ENCODE measurements at regions not wholly inside any gene's neighbourhood (a gene's known extent, or its start where the extent isn't known, plus 50 kb on each side); places are given as distances from the start of the nearest gene placed in this dataset.

DNA sequence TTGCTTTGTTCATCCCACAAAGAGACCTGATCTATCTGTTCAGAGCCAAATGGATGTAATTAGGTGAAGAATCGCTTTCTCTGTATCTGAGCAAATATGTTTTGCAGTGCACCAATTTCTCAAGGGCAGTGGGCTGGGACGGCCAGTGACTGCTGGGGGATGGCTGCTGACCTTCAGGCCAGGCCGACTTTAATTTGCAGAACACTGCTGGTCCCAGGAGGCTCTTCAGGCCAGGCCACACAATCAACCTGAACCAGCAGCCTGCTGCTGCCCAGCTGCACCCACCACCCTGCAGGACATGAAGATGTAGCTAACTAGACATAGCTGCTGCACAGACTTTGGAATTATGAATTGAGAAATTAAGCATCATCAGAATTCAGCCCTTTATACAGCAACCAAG, 194.4 kb upstream of the ONECUT1 start:
- DNase-seq (ENCODE audit: low spot score) = no peak
- in situ Hi-C loops (cut with MboI; ENCODE audit: low sequenced_read_pairs, unreplicated experiment) = no loop called here
- TF ChIP-seq, protein P1, sequence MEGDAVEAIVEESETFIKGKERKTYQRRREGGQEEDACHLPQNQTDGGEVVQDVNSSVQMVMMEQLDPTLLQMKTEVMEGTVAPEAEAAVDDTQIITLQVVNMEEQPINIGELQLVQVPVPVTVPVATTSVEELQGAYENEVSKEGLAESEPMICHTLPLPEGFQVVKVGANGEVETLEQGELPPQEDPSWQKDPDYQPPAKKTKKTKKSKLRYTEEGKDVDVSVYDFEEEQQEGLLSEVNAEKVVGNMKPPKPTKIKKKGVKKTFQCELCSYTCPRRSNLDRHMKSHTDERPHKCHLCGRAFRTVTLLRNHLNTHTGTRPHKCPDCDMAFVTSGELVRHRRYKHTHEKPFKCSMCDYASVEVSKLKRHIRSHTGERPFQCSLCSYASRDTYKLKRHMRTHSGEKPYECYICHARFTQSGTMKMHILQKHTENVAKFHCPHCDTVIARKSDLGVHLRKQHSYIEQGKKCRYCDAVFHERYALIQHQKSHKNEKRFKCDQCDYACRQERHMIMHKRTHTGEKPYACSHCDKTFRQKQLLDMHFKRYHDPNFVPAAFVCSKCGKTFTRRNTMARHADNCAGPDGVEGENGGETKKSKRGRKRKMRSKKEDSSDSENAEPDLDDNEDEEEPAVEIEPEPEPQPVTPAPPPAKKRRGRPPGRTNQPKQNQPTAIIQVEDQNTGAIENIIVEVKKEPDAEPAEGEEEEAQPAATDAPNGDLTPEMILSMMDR (IDR thresholded peaks at IDR 0.05; ENCODE audit: borderline replicate concordance, control extremely low read depth, extremely low read depth, insufficient read depth, missing control alignments) = no peak

DNA sequence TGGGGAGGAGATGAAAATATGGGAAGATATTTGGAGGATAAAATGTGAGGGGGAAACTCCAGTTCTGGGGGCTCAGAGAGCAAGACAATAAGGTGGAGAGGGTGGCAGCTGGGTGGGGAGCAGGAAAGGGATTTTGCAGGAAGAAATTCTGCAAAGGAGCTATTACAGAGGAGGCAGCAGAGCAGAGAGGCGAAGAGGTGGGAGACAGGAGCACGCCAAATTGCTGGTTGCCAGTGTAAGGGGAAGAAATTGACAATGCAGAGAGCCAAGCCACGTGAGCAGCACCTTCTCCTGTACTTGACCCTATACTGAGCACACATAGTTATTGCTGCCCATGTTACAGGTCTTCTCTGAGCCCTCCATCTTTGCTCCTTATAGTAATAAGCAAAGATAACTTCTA, 190.3 kb upstream of the ONECUT1 start:
- no peak for DNase-seq (ENCODE audit: low spot score)
- in situ Hi-C loops (cut with MboI; ENCODE audit: low sequenced_read_pairs, unreplicated experiment) = no loop called here
- TF ChIP-seq, protein P1 (IDR thresholded peaks at IDR 0.05; ENCODE audit: borderline replicate concordance, control extremely low read depth, extremely low read depth, insufficient read depth, missing control alignments) = no peak

DNA sequence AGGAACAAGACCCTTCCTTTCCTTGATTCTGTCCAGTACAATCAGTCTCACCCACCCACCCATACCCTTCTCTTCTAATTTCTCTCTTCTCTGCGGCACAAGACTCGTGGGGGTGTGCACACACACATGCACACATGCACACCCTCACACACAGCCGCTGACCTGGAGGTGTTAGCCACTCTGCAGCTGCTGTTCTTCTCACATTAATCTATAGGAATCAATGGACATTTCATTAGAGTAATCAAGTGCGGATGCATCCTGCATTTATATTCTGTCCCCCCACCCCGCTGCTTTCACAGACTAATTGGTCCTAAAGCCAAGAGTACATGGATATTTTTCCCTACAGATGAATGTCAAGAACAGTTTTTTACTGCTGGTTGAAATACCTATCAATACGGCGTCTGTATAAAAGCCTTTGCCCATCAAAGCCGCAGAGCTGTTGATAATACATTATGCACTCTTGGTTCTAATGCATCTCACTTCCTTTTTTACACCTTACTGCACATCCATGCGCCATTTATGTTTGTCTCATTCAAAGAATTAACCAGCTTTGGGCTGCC, 186.5 kb upstream of the ONECUT1 start:
- TF ChIP-seq, protein P1 (IDR thresholded peaks at IDR 0.05; ENCODE audit: borderline replicate concordance, control extremely low read depth, extremely low read depth, insufficient read depth, missing control alignments) = no peak
- in situ Hi-C loops (cut with MboI; ENCODE audit: low sequenced_read_pairs, unreplicated experiment) = no loop called here
- no peak for DNase-seq (ENCODE audit: low spot score)

DNA sequence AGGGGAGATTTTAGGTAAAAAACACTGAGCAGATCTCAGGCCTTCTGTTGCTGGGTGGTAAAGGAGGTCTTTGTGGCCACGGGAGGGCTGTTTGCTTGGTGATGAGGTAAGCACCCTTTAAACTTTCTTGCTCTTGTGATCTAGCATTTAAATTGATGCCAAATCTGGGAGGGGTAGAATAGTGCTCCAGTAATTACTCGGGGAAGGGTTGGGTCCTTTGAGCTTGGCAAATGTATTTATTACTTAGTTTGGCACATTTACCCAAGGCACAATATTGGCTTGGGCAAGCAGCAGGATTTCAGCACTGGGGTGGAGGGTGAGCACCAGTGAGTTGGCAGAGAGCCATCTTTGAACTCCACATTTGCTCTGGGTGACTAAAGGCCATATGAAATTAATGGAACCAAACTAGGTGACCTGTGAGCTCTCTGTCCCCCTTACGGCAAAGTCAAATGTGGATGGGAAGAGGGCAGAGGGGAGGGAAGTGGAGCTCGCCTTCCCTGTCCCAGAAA, 185.9 kb upstream of the ONECUT1 start:
- TF ChIP-seq, protein P1 (IDR thresholded peaks at IDR 0.05; ENCODE audit: borderline replicate concordance, control extremely low read depth, extremely low read depth, insufficient read depth, missing control alignments) = no peak

DNA sequence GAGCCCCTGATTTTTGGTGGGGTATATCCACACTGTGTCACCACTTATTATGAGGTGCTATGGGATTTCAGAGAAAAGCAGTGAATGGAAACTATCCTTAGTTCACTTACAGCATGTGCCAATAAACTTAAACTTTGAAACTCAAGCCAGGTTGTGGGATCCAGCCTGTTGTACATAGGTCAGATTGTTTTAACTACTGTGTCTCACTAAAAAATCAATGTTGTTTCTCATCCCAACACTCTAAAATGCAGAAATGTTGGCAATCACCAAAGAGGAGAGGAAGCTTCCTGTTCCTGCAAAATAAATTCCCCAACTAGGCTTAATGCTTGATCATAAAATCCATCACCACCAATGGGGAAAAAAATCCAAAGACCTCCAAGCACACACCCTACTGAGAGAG, 173.7 kb upstream of the ONECUT1 start:
- TF ChIP-seq, protein P1 (IDR thresholded peaks at IDR 0.05; ENCODE audit: borderline replicate concordance, control extremely low read depth, extremely low read depth, insufficient read depth, missing control alignments) = no peak
- in situ Hi-C loops (cut with MboI; ENCODE audit: low sequenced_read_pairs, unreplicated experiment) = no loop called here
- DNase-seq (ENCODE audit: low spot score) = no peak

More for the DNA sequence above, 185.9 kb upstream of the ONECUT1 start:
- DNase-seq (ENCODE audit: low spot score) = no peak
- in situ Hi-C loops (cut with MboI; ENCODE audit: low sequenced_read_pairs, unreplicated experiment) = no loop called here

DNA sequence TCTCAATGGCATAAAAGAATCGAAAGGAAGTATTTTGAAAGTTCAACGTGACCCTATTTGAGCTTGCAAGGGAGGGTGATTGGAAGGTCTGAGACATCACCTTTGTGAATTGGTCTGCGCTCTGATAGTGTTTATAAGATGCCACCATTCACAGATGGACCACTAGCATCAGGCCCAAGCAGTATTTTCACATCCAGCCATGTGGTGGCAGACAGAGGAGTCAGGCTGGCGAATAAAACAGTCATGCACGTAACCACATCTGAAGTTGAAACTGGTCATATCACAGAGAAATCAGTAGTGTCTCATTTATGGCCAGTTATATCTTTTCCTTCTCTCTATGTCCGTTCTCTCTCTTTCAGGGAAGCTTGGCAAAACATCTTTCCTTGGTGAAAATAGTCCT, 170.1 kb upstream of the ONECUT1 start:
- TF ChIP-seq, protein P1 (IDR thresholded peaks at IDR 0.05; ENCODE audit: borderline replicate concordance, control extremely low read depth, extremely low read depth, insufficient read depth, missing control alignments) = no peak
- in situ Hi-C loops (cut with MboI; ENCODE audit: low sequenced_read_pairs, unreplicated experiment) = no loop called here
- no peak for DNase-seq (ENCODE audit: low spot score)
